ENCODE measurements at regions not wholly inside any gene's neighbourhood (a gene's known extent, or its start where the extent isn't known, plus 50 kb on each side); places are given as distances from the start of the nearest gene placed in this dataset.

DNA sequence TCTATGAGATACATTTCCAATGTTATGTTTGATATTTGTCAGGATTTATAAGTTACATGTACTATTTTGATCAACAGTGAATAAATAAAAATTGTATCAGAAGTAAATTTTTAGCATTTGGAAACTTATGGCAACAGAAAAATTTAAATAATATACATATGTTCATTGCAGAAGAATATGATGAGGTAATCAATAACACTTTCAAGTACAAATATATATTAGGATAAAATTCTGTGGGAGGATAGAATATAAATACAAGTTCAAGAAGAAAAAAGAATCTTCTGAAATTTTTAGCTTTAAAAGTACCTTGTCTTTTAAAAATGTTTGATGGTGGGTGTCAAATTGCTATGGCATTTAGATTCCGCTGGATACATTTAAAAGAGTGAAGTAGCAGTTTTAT, 102.8 kb upstream of the MUCL1 start:
- TF ChIP-seq, protein P1, sequence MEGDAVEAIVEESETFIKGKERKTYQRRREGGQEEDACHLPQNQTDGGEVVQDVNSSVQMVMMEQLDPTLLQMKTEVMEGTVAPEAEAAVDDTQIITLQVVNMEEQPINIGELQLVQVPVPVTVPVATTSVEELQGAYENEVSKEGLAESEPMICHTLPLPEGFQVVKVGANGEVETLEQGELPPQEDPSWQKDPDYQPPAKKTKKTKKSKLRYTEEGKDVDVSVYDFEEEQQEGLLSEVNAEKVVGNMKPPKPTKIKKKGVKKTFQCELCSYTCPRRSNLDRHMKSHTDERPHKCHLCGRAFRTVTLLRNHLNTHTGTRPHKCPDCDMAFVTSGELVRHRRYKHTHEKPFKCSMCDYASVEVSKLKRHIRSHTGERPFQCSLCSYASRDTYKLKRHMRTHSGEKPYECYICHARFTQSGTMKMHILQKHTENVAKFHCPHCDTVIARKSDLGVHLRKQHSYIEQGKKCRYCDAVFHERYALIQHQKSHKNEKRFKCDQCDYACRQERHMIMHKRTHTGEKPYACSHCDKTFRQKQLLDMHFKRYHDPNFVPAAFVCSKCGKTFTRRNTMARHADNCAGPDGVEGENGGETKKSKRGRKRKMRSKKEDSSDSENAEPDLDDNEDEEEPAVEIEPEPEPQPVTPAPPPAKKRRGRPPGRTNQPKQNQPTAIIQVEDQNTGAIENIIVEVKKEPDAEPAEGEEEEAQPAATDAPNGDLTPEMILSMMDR (IDR thresholded peaks at IDR 0.05; ENCODE audit: insufficient read depth, low read length), result no peak
- TF ChIP-seq POLR2AphosphoS5 (IDR thresholded peaks at IDR 0.05; ENCODE audit: low read depth), result no peak
